Kidney (tissue), 13 donors: ENCODE measurements at regions not wholly inside any gene's neighbourhood (a gene's known extent, or its start where the extent isn't known, plus 50 kb on each side); places are given as distances from the start of the nearest gene placed in this dataset.

Experiments used
- DNase-seq, 5 donors: peaks; one replicate each; pipeline ENCODE4 v3.0.0-alpha.2; 2013 to 2020
- FAIRE-seq: peaks from 2 replicates; lab custom pipeline; 2012; peaks lifted over from hg19 to GRCh38; lab: Jason Lieb, UNC
- H3K27ac ChIP-seq, 2 donors: one replicate each; pipeline ENCODE4 v1.7.0; 2013; ENCODE audit warnings: low read depth in 2 of 2, low read length in 2 of 2, inconsistent platforms in 1 of 2
- H3K27me3 ChIP-seq: one replicate; pipeline ENCODE4 v1.7.1; 2013; ENCODE audit warnings: low read length, inconsistent platforms; ENCODE audit not compliant: control insufficient read depth, insufficient read depth
- H3K36me3 ChIP-seq, 3 donors: one replicate each; pipeline versions ENCODE4 v1.7.0 to v1.7.1; 2013; ENCODE audit warnings: low read length in 3 of 3, control low read depth in 1 of 3, inconsistent platforms in 1 of 3; ENCODE audit not compliant: insufficient read depth in 3 of 3, control insufficient read depth in 2 of 3
- H3K4me1 ChIP-seq, 3 donors: one replicate each; pipeline versions ENCODE4 v1.7.0 to v1.7.1; 2013; ENCODE audit warnings: low read length in 3 of 3, inconsistent platforms in 1 of 3, low read depth in 1 of 3; ENCODE audit not compliant: control insufficient read depth in 2 of 3, insufficient read depth in 2 of 3
- H3K4me3 ChIP-seq, 3 donors: one replicate each; pipeline versions ENCODE4 v1.7.0 to v1.8.1; 2013; ENCODE audit warnings: low read length in 3 of 3, control low read depth in 1 of 3, inconsistent platforms in 1 of 3
- H3K9ac ChIP-seq, 3 donors: one replicate each; pipeline versions ENCODE4 v1.7.0 to v1.7.1; 2013; ENCODE audit warnings: low read length in 3 of 3, control low read depth in 1 of 3, inconsistent platforms in 1 of 3
- H3K9me3 ChIP-seq, 3 donors: one replicate each; pipeline versions ENCODE4 v1.7.0 to v1.7.1; 2013; ENCODE audit warnings: low read length in 3 of 3, control low read depth in 1 of 3, inconsistent platforms in 1 of 3; ENCODE audit not compliant: control insufficient read depth in 2 of 3, insufficient read depth in 1 of 3
- CTCF ChIP-seq: IDR thresholded peaks from 3 replicates; pipeline ENCODE4 v1.5.1; 2012; ENCODE audit warnings: mild to moderate bottlenecking, moderate library complexity, borderline replicate concordance; ENCODE audit not compliant: insufficient read depth; ENCODE audit errors: extremely low read depth
- intact Hi-C: fragments of 100-400 bp; cut with DNase I; formaldehyde crosslinking; loops from one replicate; pipeline ENCODE4 v1.11.1; 2022
- donor health status: control.
- donor health status: control.
- donor health status: control.
- donor health status: control.
- donor health status: control.
- donor health status: DM: yes; HTN: yes; CAD: no.
- donor health status: Normal renal cell carcinoma (clear cell type).

- H3K4me3 ChIP-seq: no peak overlapping the region
- intact Hi-C loops: no loop called here
- H3K9me3 ChIP-seq: no peaks in the 10 kb centered on the region
- no peaks in the 10 kb centered on the region for H3K4me1 ChIP-seq
- no peaks in the 10 kb centered on the region for H3K36me3 ChIP-seq
- no peak for TF ChIP-seq CTCF
- no peak overlapping the region for H3K27ac ChIP-seq
- H3K27me3 ChIP-seq: no peaks in the 10 kb centered on the region
- no peak for FAIRE-seq
- no peak overlapping the region for H3K9ac ChIP-seq
- DNase-seq: no peak
Observed at GRCh38 chr20:62527781-62528180, 52.0 kb upstream of the GATA5 start.

- TF ChIP-seq CTCF: no peak
- no peak for DNase-seq
- FAIRE-seq: no peak
- Histone ChIP-seq H3K4me3 (no peak overlapping the region), H3K27me3 (no peaks in the 10 kb centered on the region), H3K4me1 (no peaks in the 10 kb centered on the region), H3K36me3 (no peaks in the 10 kb centered on the region), H3K9ac (no peak overlapping the region), H3K27ac (no peak overlapping the region), H3K9me3 (no peaks in the 10 kb centered on the region)
- intact Hi-C loops: no loop called here
Observed at GRCh38 chr20:62528983-62529891, 53.4 kb upstream of the GATA5 start.

GRCh38 chr20:62529896-62530642, 54.3 kb upstream of the GATA5 start:
- no peaks in the 10 kb centered on the region for H3K36me3 ChIP-seq
- H3K9ac ChIP-seq: no peak overlapping the region
- no peaks in the 10 kb centered on the region for H3K27me3 ChIP-seq
- TF ChIP-seq CTCF: no peak
- no peak overlapping the region for H3K4me3 ChIP-seq
- no peaks in the 10 kb centered on the region for H3K9me3 ChIP-seq
- FAIRE-seq: no peak
- intact Hi-C loops: no loop called here
- DNase-seq: peak in 1 of 5 donors; percentile 38
- no peak overlapping the region for H3K27ac ChIP-seq
- no peaks in the 10 kb centered on the region for H3K4me1 ChIP-seq
